Adipocyte (in vitro differentiated cells): ENCODE measurements at regions not wholly inside any gene's neighbourhood (a gene's known extent, or its start where the extent isn't known, plus 50 kb on each side); places are given as distances from the start of the nearest gene placed in this dataset.
"Not testable (repeated sequence)": the region's sequence is repeated elsewhere in the genome, so short reads cannot be mapped to it uniquely, and the experiment has no call there.

ENCODE experiments used
- DNase-seq: peaks from one replicate; pipeline ENCODE4 v3.0.0-alpha.2; 2015; ENCODE audit warnings: low read depth
- H3K27me3 ChIP-seq: replicated peaks from 2 replicates; pipeline ENCODE4 v1.7.0; 2013; ENCODE audit warnings: mild to moderate bottlenecking, low read length, moderate library complexity; ENCODE audit not compliant: control insufficient read depth, insufficient read depth
- H3K36me3 ChIP-seq: 2 replicates; pipeline ENCODE4 v1.7.0; 2013; ENCODE audit warnings: low read length, mild to moderate bottlenecking, moderate library complexity; ENCODE audit not compliant: control insufficient read depth, insufficient read depth, severe bottlenecking
- H3K4me1 ChIP-seq: 2 replicates; pipeline ENCODE4 v1.7.0; 2013; ENCODE audit warnings: mild to moderate bottlenecking, low read length, moderate library complexity; ENCODE audit not compliant: control insufficient read depth, insufficient read depth
- H3K4me3 ChIP-seq: 2 replicates; pipeline ENCODE4 v1.7.0; 2013; ENCODE audit warnings: mild to moderate bottlenecking, low read length, moderate library complexity
- H3K9ac ChIP-seq: 2 replicates; pipeline ENCODE4 v1.7.0; 2013; ENCODE audit warnings: mild to moderate bottlenecking, low read length, moderate library complexity
- H3K9me3 ChIP-seq: 2 replicates; pipeline ENCODE4 v1.7.0; 2013; ENCODE audit warnings: mild to moderate bottlenecking, low read length, moderate library complexity; ENCODE audit not compliant: control insufficient read depth

- Histone ChIP-seq H3K36me3 (no peaks in the 10 kb centered on the region), H3K27me3 (no peaks in the 10 kb centered on the region), H3K4me3 (no peak overlapping the region), H3K9me3 (peaks cover 3% of the 10 kb centered on the region), H3K9ac (no peak overlapping the region), H3K4me1 (no peaks in the 10 kb centered on the region)
- DNase-seq = no peak
Observed at GRCh38 chr12:38417101-38417500, 100.5 kb downstream of the ALG10B start.

GRCh38 chr12:38424436-38424835 is 107.9 kb downstream of the ALG10B start:
- H3K27me3 ChIP-seq = no peaks in the 10 kb centered on the region
- no peak overlapping the region for H3K9ac ChIP-seq
- H3K9me3 ChIP-seq = peaks cover 3% of the 10 kb centered on the region
- H3K4me3 ChIP-seq = no peak overlapping the region
- no peak for DNase-seq
- H3K4me1 ChIP-seq = no peaks in the 10 kb centered on the region
- no peaks in the 10 kb centered on the region for H3K36me3 ChIP-seq

- Histone ChIP-seq H3K4me1 (no peaks in the 10 kb centered on the region), H3K4me3 (no peak overlapping the region), H3K9ac (no peak overlapping the region), H3K36me3 (no peaks in the 10 kb centered on the region), H3K9me3 (no peaks in the 10 kb centered on the region), H3K27me3 (no peaks in the 10 kb centered on the region)
- no peak for DNase-seq
Observed at GRCh38 chr12:38427442-38427841, 110.9 kb downstream of the ALG10B start.

GRCh38 chr12:38431921-38432320 is 115.3 kb downstream of the ALG10B start:
- no peaks in the 10 kb centered on the region for H3K36me3 ChIP-seq
- H3K9ac ChIP-seq = no peak overlapping the region
- DNase-seq = no peak
- no peaks in the 10 kb centered on the region for H3K27me3 ChIP-seq
- H3K4me1 ChIP-seq = no peaks in the 10 kb centered on the region
- H3K9me3 ChIP-seq = peaks cover 4% of the 10 kb centered on the region
- H3K4me3 ChIP-seq = no peak overlapping the region

GRCh38 chr12:38441871-38442281 is 125.3 kb downstream of the ALG10B start:
- not testable (repeated sequence) for H3K4me1 ChIP-seq, DNase-seq, H3K4me3 ChIP-seq, H3K36me3 ChIP-seq, H3K27me3 ChIP-seq, H3K9ac ChIP-seq, H3K9me3 ChIP-seq

GRCh38 chr12:38445040-38445439 is 128.5 kb downstream of the ALG10B start:
- DNase-seq = no peak
- no peaks in the 10 kb centered on the region for H3K9me3 ChIP-seq
- no peak overlapping the region for H3K4me3 ChIP-seq
- H3K4me1 ChIP-seq = no peaks in the 10 kb centered on the region
- H3K9ac ChIP-seq = no peak overlapping the region
- no peaks in the 10 kb centered on the region for H3K36me3 ChIP-seq
- H3K27me3 ChIP-seq = no peaks in the 10 kb centered on the region

GRCh38 chr12:38448991-38449390 is 132.4 kb downstream of the ALG10B start:
- Histone ChIP-seq H3K4me1 (no peaks in the 10 kb centered on the region), H3K4me3 (no peak overlapping the region), H3K36me3 (no peaks in the 10 kb centered on the region), H3K9me3 (no peaks in the 10 kb centered on the region), H3K9ac (no peak overlapping the region), H3K27me3 (no peaks in the 10 kb centered on the region)
- DNase-seq = no peak

GRCh38 chr12:38456537-38457120 is 140.1 kb downstream of the ALG10B start:
- no peak for DNase-seq
- Histone ChIP-seq H3K4me3 (no peak overlapping the region), H3K9me3 (no peaks in the 10 kb centered on the region), H3K9ac (no peak overlapping the region), H3K27me3 (no peaks in the 10 kb centered on the region), H3K36me3 (no peaks in the 10 kb centered on the region), H3K4me1 (no peaks in the 10 kb centered on the region)

- no peaks in the 10 kb centered on the region for H3K4me1 ChIP-seq
- H3K36me3 ChIP-seq = no peaks in the 10 kb centered on the region
- no peak overlapping the region for H3K4me3 ChIP-seq
- no peaks in the 10 kb centered on the region for H3K9me3 ChIP-seq
- no peak for DNase-seq
- H3K27me3 ChIP-seq = no peaks in the 10 kb centered on the region
- no peak overlapping the region for H3K9ac ChIP-seq
Observed at GRCh38 chr12:38465020-38465419, 148.4 kb downstream of the ALG10B start.

GRCh38 chr12:38469715-38470114 is 153.1 kb downstream of the ALG10B start:
- DNase-seq = no peak
- Histone ChIP-seq H3K9me3 (no peaks in the 10 kb centered on the region), H3K4me3 (no peak overlapping the region), H3K27me3 (no peaks in the 10 kb centered on the region), H3K4me1 (no peaks in the 10 kb centered on the region), H3K36me3 (no peaks in the 10 kb centered on the region), H3K9ac (no peak overlapping the region)

GRCh38 chr12:38477340-38478090 is 160.9 kb downstream of the ALG10B start:
- no peaks in the 10 kb centered on the region for H3K36me3 ChIP-seq
- no peak for DNase-seq
- no peaks in the 10 kb centered on the region for H3K4me1 ChIP-seq
- H3K27me3 ChIP-seq = no peaks in the 10 kb centered on the region
- H3K9me3 ChIP-seq = no peaks in the 10 kb centered on the region
- H3K4me3 ChIP-seq = no peak overlapping the region
- no peak overlapping the region for H3K9ac ChIP-seq

- Histone ChIP-seq H3K4me1 (no peaks in the 10 kb centered on the region), H3K9me3 (no peaks in the 10 kb centered on the region), H3K36me3 (no peaks in the 10 kb centered on the region), H3K9ac (no peak overlapping the region), H3K27me3 (no peaks in the 10 kb centered on the region), H3K4me3 (no peak overlapping the region)
- DNase-seq = no peak
Observed at GRCh38 chr12:38480594-38480993, 164.0 kb downstream of the ALG10B start.
